ENCODE measurements at regions not wholly inside any gene's neighbourhood (a gene's known extent, or its start where the extent isn't known, plus 50 kb on each side); places are given as distances from the start of the nearest gene placed in this dataset.

DNA sequence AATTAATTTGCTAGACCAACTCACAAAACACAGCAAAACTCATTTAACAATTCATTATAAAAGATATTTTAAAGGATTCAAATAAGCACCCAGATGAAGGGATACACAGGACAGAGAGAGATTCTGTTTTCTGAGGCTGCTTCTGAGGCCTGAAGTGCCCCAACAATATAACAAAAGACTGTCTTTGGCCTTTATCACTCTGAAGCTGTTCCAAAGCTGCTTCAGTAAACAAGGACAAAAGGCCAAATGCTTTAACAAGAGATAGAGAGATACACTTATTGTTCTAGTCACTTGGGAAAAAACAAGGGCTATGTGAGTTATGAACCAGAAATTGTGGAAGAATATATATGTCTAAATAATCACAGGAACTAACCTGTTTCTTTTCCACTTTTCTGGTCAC, 223.7 kb downstream of the CXCL12 start:
- no peak overlapping the region for H3K4me3 ChIP-seq
- no peak for DNase-seq
- no peaks in the 10 kb centered on the region for H3K36me3 ChIP-seq
- H3K9ac ChIP-seq (ENCODE audit: low read depth in 2 of 2, low read length in 2 of 2) = no peak overlapping the region
- H3K4me1 ChIP-seq = no peaks in the 10 kb centered on the region
- H3K27me3 ChIP-seq = no peaks in the 10 kb centered on the region
- H3K27ac ChIP-seq = no peak overlapping the region
- intact Hi-C loops (cut with DNase I) = no loop called here
- no peaks in the 10 kb centered on the region for H3K9me3 ChIP-seq
- TF ChIP-seq, protein P1, sequence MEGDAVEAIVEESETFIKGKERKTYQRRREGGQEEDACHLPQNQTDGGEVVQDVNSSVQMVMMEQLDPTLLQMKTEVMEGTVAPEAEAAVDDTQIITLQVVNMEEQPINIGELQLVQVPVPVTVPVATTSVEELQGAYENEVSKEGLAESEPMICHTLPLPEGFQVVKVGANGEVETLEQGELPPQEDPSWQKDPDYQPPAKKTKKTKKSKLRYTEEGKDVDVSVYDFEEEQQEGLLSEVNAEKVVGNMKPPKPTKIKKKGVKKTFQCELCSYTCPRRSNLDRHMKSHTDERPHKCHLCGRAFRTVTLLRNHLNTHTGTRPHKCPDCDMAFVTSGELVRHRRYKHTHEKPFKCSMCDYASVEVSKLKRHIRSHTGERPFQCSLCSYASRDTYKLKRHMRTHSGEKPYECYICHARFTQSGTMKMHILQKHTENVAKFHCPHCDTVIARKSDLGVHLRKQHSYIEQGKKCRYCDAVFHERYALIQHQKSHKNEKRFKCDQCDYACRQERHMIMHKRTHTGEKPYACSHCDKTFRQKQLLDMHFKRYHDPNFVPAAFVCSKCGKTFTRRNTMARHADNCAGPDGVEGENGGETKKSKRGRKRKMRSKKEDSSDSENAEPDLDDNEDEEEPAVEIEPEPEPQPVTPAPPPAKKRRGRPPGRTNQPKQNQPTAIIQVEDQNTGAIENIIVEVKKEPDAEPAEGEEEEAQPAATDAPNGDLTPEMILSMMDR (IDR thresholded peaks at IDR 0.05) = no peak

DNA sequence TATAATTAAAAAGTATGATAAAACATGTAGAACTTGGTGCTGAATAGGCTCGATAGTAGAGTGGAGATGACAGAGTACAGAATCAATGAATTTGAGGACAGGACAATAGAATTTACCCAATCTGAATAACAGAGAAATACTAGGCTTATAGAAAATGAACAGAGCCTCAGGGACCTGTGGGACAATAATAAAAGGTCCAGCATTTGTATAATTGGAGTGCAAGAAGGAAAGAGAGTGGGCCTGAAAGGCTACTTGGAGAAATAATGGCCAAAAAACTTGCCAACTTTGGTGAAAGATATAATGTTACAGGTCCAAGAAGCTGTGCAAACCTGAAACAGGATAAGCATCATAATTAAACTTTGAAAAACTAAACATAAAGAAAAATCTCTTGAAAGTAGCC, 227.3 kb downstream of the CXCL12 start:
- H3K27me3 ChIP-seq = no peaks in the 10 kb centered on the region
- no peak overlapping the region for H3K27ac ChIP-seq
- no peaks in the 10 kb centered on the region for H3K36me3 ChIP-seq
- intact Hi-C loops (cut with DNase I) = no loop called here
- H3K9ac ChIP-seq (ENCODE audit: low read depth in 2 of 2, low read length in 2 of 2) = no peak overlapping the region
- H3K4me1 ChIP-seq = no peaks in the 10 kb centered on the region
- no peak overlapping the region for H3K4me3 ChIP-seq
- TF ChIP-seq, protein P1 (IDR thresholded peaks at IDR 0.05) = no peak
- no peak for DNase-seq
- no peaks in the 10 kb centered on the region for H3K9me3 ChIP-seq

DNA sequence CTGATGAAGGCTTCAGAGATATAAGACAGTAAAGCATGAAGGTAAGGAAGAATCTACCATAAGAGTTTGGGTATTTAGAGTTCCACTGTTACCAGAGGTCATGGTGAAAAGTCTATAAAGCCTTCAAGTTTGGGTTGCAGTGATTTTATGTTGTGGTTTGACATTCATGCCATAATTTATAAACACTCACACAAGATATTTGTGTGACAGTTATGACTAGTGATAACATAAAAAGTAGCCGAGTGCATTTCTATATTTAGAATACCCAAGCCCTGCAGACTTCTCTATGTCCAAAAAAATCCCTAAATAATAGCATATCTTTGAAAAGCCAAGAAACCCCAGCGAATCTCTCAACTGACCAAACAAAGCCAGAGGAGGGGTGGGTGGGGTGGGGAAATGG, 229.9 kb downstream of the CXCL12 start:
- no peak for DNase-seq
- intact Hi-C loops (cut with DNase I) = no loop called here
- no peaks in the 10 kb centered on the region for H3K36me3 ChIP-seq
- no peak overlapping the region for H3K4me3 ChIP-seq
- H3K9me3 ChIP-seq = no peaks in the 10 kb centered on the region
- no peaks in the 10 kb centered on the region for H3K4me1 ChIP-seq
- no peak overlapping the region for H3K9ac ChIP-seq (ENCODE audit: low read depth in 2 of 2, low read length in 2 of 2)
- TF ChIP-seq, protein P1 (IDR thresholded peaks at IDR 0.05) = no peak
- no peak overlapping the region for H3K27ac ChIP-seq
- no peaks in the 10 kb centered on the region for H3K27me3 ChIP-seq

DNA sequence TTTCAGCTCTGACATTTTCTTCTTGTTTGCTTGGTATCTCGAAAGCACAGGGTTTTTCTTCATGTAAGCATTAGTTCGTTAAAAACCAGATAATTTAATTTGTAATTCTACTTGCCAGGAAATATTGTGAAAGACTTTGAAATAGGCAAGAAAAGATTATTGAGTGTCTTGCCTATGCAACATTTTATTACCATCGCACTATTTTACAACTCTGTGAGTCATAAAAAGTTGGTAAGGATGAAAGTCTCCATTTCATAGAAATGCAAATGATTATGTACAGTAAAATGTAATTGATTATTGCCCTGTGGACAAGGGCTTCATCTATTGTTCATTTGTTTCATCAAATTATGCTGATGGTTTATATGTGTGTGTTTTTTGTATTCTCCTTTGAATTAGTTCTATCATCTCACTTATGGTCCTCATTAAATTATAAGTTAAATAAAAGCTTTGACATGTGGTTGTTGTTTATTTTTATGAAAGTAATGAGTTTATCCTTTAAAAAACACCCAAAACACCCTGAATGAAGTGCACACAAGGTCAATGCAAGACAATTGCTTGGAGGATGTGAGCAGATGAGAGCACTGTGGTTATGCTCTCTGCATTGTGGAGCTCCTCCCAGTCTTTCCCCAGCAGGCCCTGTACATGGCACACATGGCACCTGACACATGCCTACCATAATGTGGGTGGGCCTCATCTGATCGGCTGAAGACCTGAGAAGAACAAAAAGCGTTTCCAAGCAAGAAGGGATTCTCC, 230.8 kb downstream of the CXCL12 start:
- DNase-seq = no peak
- Histone ChIP-seq H3K27ac (no peak overlapping the region), H3K27me3 (no peaks in the 10 kb centered on the region), H3K9me3 (no peaks in the 10 kb centered on the region), H3K36me3 (no peaks in the 10 kb centered on the region), H3K4me3 (no peak overlapping the region), H3K4me1 (no peaks in the 10 kb centered on the region), H3K9ac (ENCODE audit: low read depth in 2 of 2, low read length in 2 of 2) (no peak overlapping the region)
- TF ChIP-seq, protein P1 (IDR thresholded peaks at IDR 0.05) = no peak
- intact Hi-C loops (cut with DNase I) = no loop called here

DNA sequence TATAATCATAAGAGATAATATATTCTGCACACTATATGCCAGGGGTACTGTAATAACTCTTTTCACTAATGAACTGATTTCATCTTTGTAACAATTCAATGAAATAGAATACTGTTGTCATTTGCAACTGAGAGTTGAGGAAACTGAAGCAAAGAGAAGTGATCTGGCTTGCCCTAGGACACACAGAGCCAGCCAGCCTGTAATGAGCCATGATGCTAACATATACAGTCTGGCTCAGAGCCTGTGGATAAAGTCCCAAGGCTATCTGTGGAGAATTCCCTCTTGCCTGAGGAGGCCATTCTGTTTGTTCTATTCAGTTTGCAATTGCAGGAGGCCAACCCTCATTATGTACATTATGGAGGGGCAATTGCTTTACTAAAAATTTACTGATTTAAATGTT, 241.3 kb downstream of the CXCL12 start:
- Histone ChIP-seq H3K9ac (ENCODE audit: low read depth in 2 of 2, low read length in 2 of 2) (no peak overlapping the region), H3K9me3 (no peaks in the 10 kb centered on the region), H3K4me3 (no peak overlapping the region), H3K27ac (no peak overlapping the region), H3K27me3 (no peaks in the 10 kb centered on the region), H3K4me1 (no peaks in the 10 kb centered on the region), H3K36me3 (no peaks in the 10 kb centered on the region)
- TF ChIP-seq, protein P1 (IDR thresholded peaks at IDR 0.05) = no peak
- intact Hi-C loops (cut with DNase I) = no loop called here
- no peak for DNase-seq
